ENCODE measurements at regions not wholly inside any gene's neighbourhood (a gene's known extent, or its start where the extent isn't known, plus 50 kb on each side); places are given as distances from the start of the nearest gene placed in this dataset.

- TF ChIP-seq REST (IDR thresholded peaks at IDR 0.05; ENCODE audit: low read depth, low read length) (no peak), YY1 (IDR thresholded peaks at IDR 0.05; ENCODE audit: low read depth, low read length) (no peak), ZNF207 (IDR thresholded peaks at IDR 0.05; ENCODE audit: borderline replicate concordance) (no peak)
These were observed 326.5 kb downstream of the SH3GL2 start for GRCh38 chr9:17905366-17905765.
